Breast epithelium (tissue), 3 donors: ENCODE measurements at regions not wholly inside any gene's neighbourhood (a gene's known extent, or its start where the extent isn't known, plus 50 kb on each side); places are given as distances from the start of the nearest gene placed in this dataset.

Experiments
- POLR2AphosphoS5 ChIP-seq, 3 donors: sonication (generic); formaldehyde crosslinking; IDR thresholded peaks; one replicate each; pipeline ENCODE4 v1.6.1; 2017; ENCODE audit warnings: antibody characterized with exemption in 3 of 3
- TF ChIP-seq, protein P1 (sequence below), 3 donors: fragments of 450-650 bp; IDR thresholded peaks; one replicate each; pipeline ENCODE4 v1.5.1; 2016 to 2017; ENCODE audit warnings: antibody characterized with exemption in 3 of 3, mild to moderate bottlenecking in 3 of 3, moderate library complexity in 3 of 3

DNA sequence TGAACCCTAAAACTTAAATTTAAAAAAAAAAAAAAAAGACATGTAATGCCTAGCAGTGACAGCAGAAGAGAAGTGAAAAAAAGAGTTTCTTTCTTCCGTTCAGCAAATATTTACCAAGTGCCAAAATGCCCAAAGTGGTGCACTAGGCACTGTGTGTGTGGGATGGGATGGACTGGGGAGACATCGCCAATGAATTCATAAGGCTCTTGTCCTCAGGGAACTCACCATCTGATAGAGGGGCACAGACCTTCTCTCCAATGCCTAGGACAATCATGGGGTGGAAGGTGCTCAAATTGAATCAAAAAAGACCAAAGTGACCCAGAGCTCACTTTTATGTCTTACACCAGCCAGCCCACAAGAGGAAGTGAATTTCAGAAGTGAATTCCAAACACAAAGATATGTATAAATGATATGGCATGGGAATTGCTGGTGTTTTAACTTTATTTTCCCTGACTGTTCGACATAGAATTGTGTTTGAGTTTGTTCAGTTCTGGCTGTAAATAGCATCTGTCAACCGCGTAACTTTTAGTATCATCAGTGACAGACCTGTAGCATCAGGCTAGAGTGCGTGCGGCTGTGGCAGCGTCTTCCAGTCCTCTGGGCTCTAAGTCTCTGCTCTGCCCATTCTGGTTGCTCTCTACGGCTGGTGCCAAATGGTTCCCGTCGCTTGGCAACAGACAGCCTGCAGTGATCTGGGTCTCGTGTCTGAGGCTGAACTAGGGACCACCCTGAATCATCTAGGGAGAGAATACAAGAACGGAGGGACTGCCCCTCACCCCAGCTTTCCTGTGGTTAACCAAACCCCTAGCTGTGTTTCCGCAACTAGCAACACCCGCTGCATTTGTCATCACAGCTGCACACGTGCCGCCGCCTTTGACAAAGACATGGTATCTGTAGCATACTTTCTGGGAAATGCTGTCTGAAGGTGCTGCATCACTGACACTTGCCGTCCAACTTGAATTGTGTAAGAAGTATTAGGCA, 154.0 kb upstream of the THBS1 start:
- TF ChIP-seq, protein P1, sequence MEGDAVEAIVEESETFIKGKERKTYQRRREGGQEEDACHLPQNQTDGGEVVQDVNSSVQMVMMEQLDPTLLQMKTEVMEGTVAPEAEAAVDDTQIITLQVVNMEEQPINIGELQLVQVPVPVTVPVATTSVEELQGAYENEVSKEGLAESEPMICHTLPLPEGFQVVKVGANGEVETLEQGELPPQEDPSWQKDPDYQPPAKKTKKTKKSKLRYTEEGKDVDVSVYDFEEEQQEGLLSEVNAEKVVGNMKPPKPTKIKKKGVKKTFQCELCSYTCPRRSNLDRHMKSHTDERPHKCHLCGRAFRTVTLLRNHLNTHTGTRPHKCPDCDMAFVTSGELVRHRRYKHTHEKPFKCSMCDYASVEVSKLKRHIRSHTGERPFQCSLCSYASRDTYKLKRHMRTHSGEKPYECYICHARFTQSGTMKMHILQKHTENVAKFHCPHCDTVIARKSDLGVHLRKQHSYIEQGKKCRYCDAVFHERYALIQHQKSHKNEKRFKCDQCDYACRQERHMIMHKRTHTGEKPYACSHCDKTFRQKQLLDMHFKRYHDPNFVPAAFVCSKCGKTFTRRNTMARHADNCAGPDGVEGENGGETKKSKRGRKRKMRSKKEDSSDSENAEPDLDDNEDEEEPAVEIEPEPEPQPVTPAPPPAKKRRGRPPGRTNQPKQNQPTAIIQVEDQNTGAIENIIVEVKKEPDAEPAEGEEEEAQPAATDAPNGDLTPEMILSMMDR (IDR thresholded peaks at IDR 0.05): no peak
- peak in 1 of 3 donors; percentile 21 for TF ChIP-seq POLR2AphosphoS5 (IDR thresholded peaks at IDR 0.05)
